ENCODE measurements at regions not wholly inside any gene's neighbourhood (a gene's known extent, or its start where the extent isn't known, plus 50 kb on each side); places are given as distances from the start of the nearest gene placed in this dataset.

DNA sequence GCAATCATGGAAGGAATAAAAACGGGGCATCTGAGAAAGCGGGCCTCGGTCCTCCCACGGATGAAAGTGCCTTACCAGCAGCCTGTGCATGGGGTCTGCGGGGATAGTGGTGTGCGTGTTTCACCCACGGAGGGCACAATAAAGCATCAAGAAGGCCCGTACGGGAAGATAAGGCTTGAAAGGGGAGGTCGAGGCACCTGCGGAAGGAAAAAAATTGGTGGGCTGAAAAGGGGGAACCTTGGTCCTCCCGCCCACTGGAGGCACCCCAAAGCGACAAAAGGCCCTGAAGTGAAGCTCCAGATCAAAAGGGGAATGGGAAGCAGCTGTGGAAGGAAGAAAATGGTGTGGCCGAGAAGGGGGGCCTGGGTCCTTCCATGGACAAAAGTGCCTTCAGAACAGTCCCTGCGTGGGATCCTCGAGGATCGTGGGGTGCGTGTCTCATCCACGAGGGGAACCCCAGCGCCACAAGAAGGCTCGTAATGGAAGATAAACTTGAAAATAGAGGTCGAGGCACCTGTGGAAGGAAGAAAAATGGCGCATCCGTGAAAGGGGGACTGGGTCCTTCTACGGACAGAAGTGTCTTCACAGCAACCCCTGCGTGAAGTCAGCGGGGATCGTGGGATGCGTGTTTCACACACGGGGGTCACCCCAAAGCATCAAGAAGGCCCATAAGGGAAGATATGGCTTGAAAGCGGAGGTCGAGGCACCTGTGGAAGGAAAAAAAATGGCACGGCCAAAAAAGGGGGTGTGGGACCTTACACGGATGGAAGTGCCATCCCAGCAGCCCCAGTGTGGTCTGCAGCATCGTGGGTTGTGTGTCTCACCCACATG lies 276.9 kb downstream of the ALG10 start:
- no peak overlapping the region for H3K4me3 ChIP-seq (ENCODE audit: low read length)
- WGBS (ENCODE audit: insufficient coverage) = 81% methylated on average over 35 of the region's 35 CpGs
- no peaks in the 10 kb centered on the region for H3K36me3 ChIP-seq (ENCODE audit: control insufficient read depth, insufficient read depth, low read length)
- Mint-ChIP-seq H3K4me1 (no peaks in the 10 kb centered on the region), H3K27ac (no peak overlapping the region), H3K36me3 (peaks cover 41% of the 10 kb centered on the region), H3K27me3 (ENCODE audit: low read depth in 2 of 2) (no peaks in the 10 kb centered on the region), H3K9me3 (peaks cover 15 to 55% of the 10 kb centered on the region in 2 donors), H3K4me3 (no peak overlapping the region)
- ATAC-seq = no peak
- intact Hi-C loops (cut with micrococcal nuclease) = no loop called here
- no peak for DNase-seq
- TF ChIP-seq, protein P1, sequence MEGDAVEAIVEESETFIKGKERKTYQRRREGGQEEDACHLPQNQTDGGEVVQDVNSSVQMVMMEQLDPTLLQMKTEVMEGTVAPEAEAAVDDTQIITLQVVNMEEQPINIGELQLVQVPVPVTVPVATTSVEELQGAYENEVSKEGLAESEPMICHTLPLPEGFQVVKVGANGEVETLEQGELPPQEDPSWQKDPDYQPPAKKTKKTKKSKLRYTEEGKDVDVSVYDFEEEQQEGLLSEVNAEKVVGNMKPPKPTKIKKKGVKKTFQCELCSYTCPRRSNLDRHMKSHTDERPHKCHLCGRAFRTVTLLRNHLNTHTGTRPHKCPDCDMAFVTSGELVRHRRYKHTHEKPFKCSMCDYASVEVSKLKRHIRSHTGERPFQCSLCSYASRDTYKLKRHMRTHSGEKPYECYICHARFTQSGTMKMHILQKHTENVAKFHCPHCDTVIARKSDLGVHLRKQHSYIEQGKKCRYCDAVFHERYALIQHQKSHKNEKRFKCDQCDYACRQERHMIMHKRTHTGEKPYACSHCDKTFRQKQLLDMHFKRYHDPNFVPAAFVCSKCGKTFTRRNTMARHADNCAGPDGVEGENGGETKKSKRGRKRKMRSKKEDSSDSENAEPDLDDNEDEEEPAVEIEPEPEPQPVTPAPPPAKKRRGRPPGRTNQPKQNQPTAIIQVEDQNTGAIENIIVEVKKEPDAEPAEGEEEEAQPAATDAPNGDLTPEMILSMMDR (IDR thresholded peaks at IDR 0.05) = no peak
- H3K27me3 ChIP-seq (ENCODE audit: control insufficient read depth, insufficient read depth, low read length) = no peaks in the 10 kb centered on the region
- H3K9me3 ChIP-seq (ENCODE audit: control insufficient read depth, insufficient read depth, low read length) = peaks cover 93% of the 10 kb centered on the region
- no peak overlapping the region for H3K27ac ChIP-seq (ENCODE audit: low read length)
- no peaks in the 10 kb centered on the region for H3K4me1 ChIP-seq (ENCODE audit: control insufficient read depth, insufficient read depth, low read length)

GRCh38 chr12:34299802-34300193 lies 277.5 kb downstream of the ALG10 start:
- no peak overlapping the region for H3K4me3 ChIP-seq (ENCODE audit: low read length)
- H3K9me3 Mint-ChIP-seq = peaks cover 15 to 61% of the 10 kb centered on the region in 2 donors
- no peak overlapping the region for H3K27ac ChIP-seq (ENCODE audit: low read length)
- H3K27ac Mint-ChIP-seq = no peak overlapping the region
- H3K4me3 Mint-ChIP-seq = no peak overlapping the region
- H3K36me3 ChIP-seq (ENCODE audit: control insufficient read depth, insufficient read depth, low read length) = no peaks in the 10 kb centered on the region
- no peaks in the 10 kb centered on the region for H3K4me1 ChIP-seq (ENCODE audit: control insufficient read depth, insufficient read depth, low read length)
- peaks cover 45% of the 10 kb centered on the region for H3K36me3 Mint-ChIP-seq
- WGBS (ENCODE audit: insufficient coverage) = 77% methylated on average over 16 of the region's 16 CpGs
- ATAC-seq (no peak), DNase-seq (no peak)
- H3K9me3 ChIP-seq (ENCODE audit: control insufficient read depth, insufficient read depth, low read length) = peaks cover 93% of the 10 kb centered on the region
- TF ChIP-seq, protein P1 (IDR thresholded peaks at IDR 0.05) = no peak
- no peaks in the 10 kb centered on the region for H3K27me3 Mint-ChIP-seq (ENCODE audit: low read depth in 2 of 2)
- H3K4me1 Mint-ChIP-seq = no peaks in the 10 kb centered on the region
- intact Hi-C loops (cut with micrococcal nuclease) = no loop called here
- H3K27me3 ChIP-seq (ENCODE audit: control insufficient read depth, insufficient read depth, low read length) = no peaks in the 10 kb centered on the region

- no peaks in the 10 kb centered on the region for H3K36me3 ChIP-seq (ENCODE audit: control insufficient read depth, insufficient read depth, low read length)
- no peak overlapping the region for H3K4me3 ChIP-seq (ENCODE audit: low read length)
- peaks cover 92% of the 10 kb centered on the region for H3K9me3 ChIP-seq (ENCODE audit: control insufficient read depth, insufficient read depth, low read length)
- Mint-ChIP-seq H3K4me3 (no peak overlapping the region), H3K27ac (no peak overlapping the region), H3K4me1 (no peaks in the 10 kb centered on the region), H3K36me3 (peaks cover 53% of the 10 kb centered on the region), H3K9me3 (peaks cover 17 to 65% of the 10 kb centered on the region in 2 donors), H3K27me3 (ENCODE audit: low read depth in 2 of 2) (no peaks in the 10 kb centered on the region)
- no peaks in the 10 kb centered on the region for H3K27me3 ChIP-seq (ENCODE audit: control insufficient read depth, insufficient read depth, low read length)
- DNase-seq (no peak), ATAC-seq (no peak)
- H3K27ac ChIP-seq (ENCODE audit: low read length) = no peak overlapping the region
- TF ChIP-seq, protein P1 (IDR thresholded peaks at IDR 0.05) = no peak
- no peaks in the 10 kb centered on the region for H3K4me1 ChIP-seq (ENCODE audit: control insufficient read depth, insufficient read depth, low read length)
- 88% methylated on average over 34 of the region's 34 CpGs for WGBS (ENCODE audit: insufficient coverage)
- intact Hi-C loops (cut with micrococcal nuclease) = no loop called here
Observed at GRCh38 chr12:34300376-34301250, 278.3 kb downstream of the ALG10 start.
